Retina (tissue), 1 donor: ENCODE measurements at regions not wholly inside any gene's neighbourhood (a gene's known extent, or its start where the extent isn't known, plus 50 kb on each side); places are given as distances from the start of the nearest gene placed in this dataset.
"Not testable (repeated sequence)": the region's sequence is repeated elsewhere in the genome, so short reads cannot be mapped to it uniquely, and the experiment has no call there.

Experiments used
- DNase-seq: peaks from one replicate; pipeline ENCODE4 v3.0.0-alpha.2; 2016

GRCh38 chr4:175033162-175033561 is 115.0 kb downstream of the ADAM29 start:
- no peak for DNase-seq

GRCh38 chr4:175034007-175034406 is 115.8 kb downstream of the ADAM29 start:
- no peak for DNase-seq

DNA sequence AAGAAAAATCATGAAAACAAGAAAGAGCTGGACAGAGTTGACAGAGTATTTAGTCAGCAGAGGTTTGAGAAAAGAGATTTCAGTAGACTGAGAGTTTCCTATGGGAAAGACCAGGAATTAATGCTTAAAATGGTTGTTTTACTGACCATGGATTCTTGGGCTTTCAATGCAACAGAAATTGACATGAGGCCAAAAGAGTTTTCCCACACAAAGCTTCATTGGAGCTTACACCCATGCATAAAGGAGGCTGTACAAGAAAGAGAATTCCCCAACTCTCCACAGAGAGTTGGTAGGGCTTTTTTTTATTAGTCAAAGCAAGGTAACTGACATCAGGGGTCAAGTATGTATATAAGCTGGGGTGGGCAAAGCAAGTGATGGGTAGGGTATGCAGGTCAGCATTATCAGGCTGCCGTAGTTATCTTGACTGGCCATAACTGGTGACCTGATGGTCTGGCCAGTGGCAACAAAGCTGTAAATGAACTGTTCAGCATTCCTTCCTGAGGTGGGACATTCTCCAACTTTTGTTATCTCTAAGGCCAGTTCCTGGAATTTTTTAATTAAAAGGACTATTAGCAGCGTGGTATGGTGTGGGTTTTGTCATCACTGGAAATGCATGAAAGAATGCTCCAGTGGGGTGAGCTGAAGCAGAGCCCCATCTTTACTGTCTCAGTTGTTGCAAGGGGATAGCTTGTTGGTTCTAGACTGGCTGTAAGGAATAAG is 117.0 kb downstream of the ADAM29 start:
- no peak for DNase-seq

GRCh38 chr4:175035905-175036304 is 117.7 kb downstream of the ADAM29 start:
- DNase-seq, result no peak

GRCh38 chr4:175048111-175048784 is 130.1 kb downstream of the ADAM29 start:
- DNase-seq, result no peak

DNA sequence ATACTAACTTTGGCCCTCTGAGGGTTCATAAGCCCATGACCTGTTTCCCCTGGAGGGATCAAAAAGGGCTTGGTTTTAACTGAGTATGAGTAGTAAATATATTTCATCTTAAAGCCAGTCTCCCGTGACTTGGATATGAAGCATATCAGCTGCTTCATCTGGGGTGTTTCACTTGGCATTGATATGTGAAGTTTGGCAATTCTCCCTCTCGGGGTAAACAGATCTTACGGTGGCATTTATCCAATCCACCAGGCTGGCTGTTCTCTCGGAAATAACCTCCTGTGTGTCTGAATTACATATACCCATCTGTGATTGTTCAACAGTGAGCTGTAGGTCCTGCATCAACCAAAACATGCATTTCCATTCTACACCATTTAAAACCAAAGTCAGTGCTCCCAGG is 130.7 kb downstream of the ADAM29 start:
- DNase-seq, result no peak

GRCh38 chr4:175051974-175052373 is 133.8 kb downstream of the ADAM29 start:
- no peak for DNase-seq

DNA sequence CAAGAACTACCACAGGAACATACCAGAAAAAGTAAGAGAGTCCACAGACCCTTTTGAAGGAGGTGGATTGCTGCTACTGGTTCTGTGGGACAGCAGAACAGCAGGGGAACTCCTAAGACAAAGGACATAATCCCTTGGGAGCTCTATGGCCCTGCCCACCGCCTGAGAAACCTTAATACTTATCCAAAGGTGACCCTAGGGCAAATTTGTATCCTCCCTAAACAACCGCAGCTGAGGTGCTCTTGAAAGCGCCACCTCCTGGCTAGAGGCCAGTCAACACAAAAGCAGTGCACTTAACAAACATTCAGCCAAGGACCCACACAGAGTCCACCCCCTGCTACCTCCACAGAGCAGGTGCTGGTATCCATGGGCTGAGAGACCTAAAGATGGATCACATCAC is 136.8 kb downstream of the ADAM29 start:
- DNase-seq, result no peak

DNA sequence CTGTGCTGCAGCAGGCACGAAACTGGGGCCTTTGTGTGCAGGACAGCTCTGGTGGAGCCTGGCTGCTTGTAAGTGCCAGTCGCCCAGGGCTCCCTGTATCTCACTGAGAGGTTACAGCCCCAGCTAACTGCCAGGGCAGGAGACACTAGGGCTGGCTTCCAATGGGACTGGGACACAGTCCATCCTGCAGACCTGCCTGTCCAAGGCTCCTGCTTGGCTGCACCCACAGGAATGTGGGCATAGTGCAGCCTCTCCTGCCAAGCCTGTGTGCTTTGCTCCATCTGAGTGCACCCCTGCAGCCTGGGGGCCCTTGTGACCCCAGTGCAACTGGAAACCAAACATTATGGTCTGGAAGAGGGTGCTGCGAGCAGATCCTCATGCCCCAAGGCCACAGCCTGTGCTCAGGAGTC is 144.0 kb downstream of the ADAM29 start:
- no peak for DNase-seq

- DNase-seq, result no peak
Measured at GRCh38 chr4:175065228-175065627, 147.1 kb downstream of the ADAM29 start.

DNA sequence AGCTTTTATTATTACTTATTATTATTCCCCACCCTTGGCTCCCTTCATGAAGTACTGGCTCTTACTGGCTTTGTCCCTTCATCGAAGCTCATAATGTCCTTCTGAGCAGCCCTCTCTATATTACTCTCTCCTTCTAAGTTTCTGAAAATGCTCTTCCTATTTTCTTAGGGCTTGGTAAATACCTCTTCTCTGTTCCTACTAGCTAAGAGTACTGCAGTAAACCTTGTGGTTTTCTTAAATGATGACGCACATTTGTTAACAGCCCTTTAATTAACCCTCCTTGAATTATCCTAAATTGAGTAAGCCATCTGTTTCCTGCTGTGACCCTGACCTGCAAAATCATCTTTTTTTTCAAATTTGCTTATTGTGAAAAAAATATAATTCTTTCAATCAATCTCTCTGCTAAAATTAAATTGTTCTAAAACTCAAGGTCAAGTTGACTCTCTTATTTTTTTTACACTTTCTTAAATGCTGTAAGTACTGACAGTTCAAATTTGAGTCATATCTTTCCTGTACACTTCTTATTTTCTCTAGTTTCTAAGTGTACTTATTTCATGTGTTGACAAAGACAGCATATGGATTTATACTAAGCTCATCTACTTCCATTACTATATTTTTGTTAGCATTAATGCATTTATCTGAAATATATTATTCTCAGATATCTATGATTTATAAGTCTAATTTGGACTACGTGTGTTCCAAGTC is 148.9 kb downstream of the ADAM29 start:
- no peak for DNase-seq

DNA sequence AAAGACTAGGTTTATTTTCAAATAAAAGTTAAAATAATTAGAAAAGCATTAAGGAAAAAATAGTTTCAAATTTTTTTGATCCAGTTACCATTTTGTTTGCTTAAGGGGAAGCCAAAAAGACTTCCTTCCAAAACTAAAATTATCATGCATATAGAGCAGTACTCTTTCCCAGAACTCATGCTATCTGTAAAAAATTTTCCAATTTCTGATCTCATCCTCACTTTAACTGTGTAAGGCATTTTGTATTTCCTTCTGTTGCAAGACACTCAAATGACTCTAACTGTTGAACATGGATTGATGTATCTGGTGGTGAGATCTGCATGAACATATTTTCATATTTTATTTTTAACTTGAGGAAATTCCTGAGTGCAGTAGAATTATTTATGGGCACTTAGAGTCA is 150.1 kb downstream of the ADAM29 start:
- DNase-seq, result no peak

- no peak for DNase-seq
Measured at GRCh38 chr4:175070444-175070843, 152.3 kb downstream of the ADAM29 start.

- no peak for DNase-seq
Measured at GRCh38 chr4:175071123-175071522, 153.0 kb downstream of the ADAM29 start.

- no peak for DNase-seq
Measured at GRCh38 chr4:175087145-175087544, 169.0 kb downstream of the ADAM29 start.

DNA sequence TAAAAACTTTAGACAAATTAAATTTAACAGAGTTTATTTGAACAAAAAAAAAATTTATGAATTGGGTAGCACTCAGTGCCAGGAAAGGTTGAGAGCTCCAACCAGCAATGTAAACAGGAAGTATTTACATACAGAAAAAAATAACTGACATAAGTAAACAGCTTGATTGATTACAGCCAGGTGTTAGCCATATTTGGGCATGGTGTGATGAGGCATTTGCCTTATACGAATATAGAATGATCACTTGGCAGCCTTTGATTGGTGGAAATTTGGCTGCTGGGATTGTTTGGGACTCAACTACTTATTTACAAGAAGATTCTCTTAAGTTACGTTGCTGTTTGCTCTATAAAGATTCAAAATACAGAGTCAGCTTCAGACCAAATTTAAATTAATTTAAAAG is 172.0 kb downstream of the ADAM29 start:
- DNase-seq, result no peak

- DNase-seq, result no peak
Measured at GRCh38 chr4:175091649-175092048, 173.5 kb downstream of the ADAM29 start.

GRCh38 chr4:175092114-175092513 is 174.0 kb downstream of the ADAM29 start:
- DNase-seq, result no peak

DNA sequence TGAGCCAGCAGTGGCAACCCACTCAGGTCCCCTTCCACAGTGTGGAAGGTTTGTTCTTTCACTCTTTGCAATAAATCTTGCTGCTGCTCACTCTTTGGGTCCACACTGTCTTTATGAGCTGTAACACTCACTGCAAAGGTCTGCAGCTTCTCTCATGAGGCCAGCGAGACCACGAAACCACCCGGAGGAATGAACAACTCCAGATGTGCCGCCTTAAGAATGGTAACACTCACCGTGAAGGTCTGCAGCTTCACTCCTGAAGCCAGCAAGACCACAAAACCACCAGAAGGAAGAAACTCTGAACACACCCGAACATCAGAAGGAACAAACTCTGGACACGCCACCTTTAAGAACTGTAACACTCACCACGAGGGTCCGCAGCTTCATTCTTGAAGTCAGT is 174.9 kb downstream of the ADAM29 start:
- DNase-seq, result not testable (repeated sequence)

DNA sequence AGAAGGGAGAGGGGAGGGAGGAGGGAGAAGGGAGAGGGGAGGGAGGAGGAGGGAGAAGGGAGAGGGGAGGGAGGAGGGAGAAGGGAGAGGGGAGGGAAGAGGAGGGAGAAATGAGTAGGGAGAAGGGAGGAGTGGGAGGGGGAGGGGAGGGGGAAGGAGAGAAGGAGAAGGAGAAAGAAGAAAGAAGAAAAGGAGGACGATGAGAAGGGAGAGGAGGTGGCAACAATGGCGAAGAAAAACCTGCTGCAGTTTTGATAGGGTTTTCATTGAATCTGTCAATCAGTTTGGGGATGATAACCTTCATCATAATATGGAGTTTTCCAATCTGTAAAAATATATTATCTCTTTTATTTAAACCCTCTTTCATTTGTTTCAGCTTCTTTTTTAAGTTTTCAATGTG is 185.2 kb downstream of the ADAM29 start:
- no peak for DNase-seq

DNA sequence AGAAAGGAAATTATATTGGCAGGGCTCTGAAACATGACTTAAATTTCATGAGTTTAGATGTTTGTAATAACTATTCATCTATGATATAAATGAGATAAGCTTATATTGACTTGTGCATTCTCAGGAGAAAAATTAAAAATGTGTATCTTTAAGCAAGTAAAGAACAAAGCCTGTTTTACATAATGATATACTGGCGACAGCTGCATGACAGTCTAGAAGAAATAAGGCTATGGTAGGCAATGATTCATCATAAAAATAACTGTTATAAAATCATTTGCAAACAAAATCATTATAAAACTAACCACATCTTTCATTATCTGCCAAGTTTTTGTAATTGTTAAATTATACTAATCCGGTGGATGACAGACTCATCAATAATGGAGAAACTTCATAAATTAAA is 188.1 kb downstream of the ADAM29 start:
- no peak for DNase-seq

DNA sequence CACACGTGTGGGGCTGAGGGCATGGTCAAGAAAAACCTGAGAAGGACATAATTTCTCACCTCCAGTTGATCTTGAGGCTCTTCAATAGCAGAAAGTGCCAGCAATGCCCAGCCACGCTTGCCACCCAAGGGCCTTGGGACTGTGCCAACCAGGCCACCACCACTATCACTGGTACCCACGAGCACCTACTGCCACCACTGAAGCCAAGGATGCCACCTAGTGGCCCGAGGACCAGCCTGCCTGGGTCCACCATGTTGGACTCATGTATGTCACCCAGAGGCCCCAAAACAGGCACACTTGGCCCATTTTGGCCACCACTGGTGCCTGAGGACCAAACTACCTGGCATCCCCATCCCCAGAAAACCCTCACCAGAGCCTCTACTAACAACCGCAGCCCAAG is 191.8 kb downstream of the ADAM29 start:
- DNase-seq, result no peak

GRCh38 chr4:175125410-175126068 is 207.4 kb downstream of the ADAM29 start:
- DNase-seq, result no peak

GRCh38 chr4:175127314-175127713 is 209.2 kb downstream of the ADAM29 start:
- no peak for DNase-seq
